HG02885 (cell line): ENCODE measurements at regions not wholly inside any gene's neighbourhood (a gene's known extent, or its start where the extent isn't known, plus 50 kb on each side); places are given as distances from the start of the nearest gene placed in this dataset.
"Not testable (repeated sequence)": the region's sequence is repeated elsewhere in the genome, so short reads cannot be mapped to it uniquely, and the experiment has no call there.

Experiments
- ATAC-seq: cut with Tn5 transposase; IDR thresholded peaks from one replicate; pipeline ENCODE4 v1.9.1; 2021; ENCODE audit warnings: mild to moderate bottlenecking; ENCODE audit not compliant: unreplicated experiment, poor library complexity

- not testable (repeated sequence) for ATAC-seq
These were observed 343.3 kb upstream of the PLGLB2 start for GRCh38 chr2:87404411-87405255.

- ATAC-seq: not testable (repeated sequence)
These were observed 342.2 kb upstream of the PLGLB2 start for GRCh38 chr2:87405531-87406216.

- ATAC-seq: not testable (repeated sequence)
These were observed 341.3 kb upstream of the PLGLB2 start for GRCh38 chr2:87406406-87407175.

GRCh38 chr2:87409601-87410000 is 338.3 kb upstream of the PLGLB2 start:
- ATAC-seq: not testable (repeated sequence)

GRCh38 chr2:87410371-87410770 is 337.5 kb upstream of the PLGLB2 start:
- not testable (repeated sequence) for ATAC-seq

GRCh38 chr2:87412036-87412820 is 335.7 kb upstream of the PLGLB2 start:
- ATAC-seq: not testable (repeated sequence)

- not testable (repeated sequence) for ATAC-seq
These were observed 333.6 kb upstream of the PLGLB2 start for GRCh38 chr2:87414331-87414730.

GRCh38 chr2:87414795-87415570 is 332.9 kb upstream of the PLGLB2 start:
- ATAC-seq: not testable (repeated sequence)

- ATAC-seq: not testable (repeated sequence)
These were observed 332.2 kb upstream of the PLGLB2 start for GRCh38 chr2:87415586-87416265.

GRCh38 chr2:87416266-87416592 is 331.7 kb upstream of the PLGLB2 start:
- not testable (repeated sequence) for ATAC-seq

- ATAC-seq: not testable (repeated sequence)
These were observed 330.7 kb upstream of the PLGLB2 start for GRCh38 chr2:87417147-87417546.

GRCh38 chr2:87417742-87418567 is 329.9 kb upstream of the PLGLB2 start:
- ATAC-seq: not testable (repeated sequence)

GRCh38 chr2:87418823-87419822 is 328.8 kb upstream of the PLGLB2 start:
- ATAC-seq: not testable (repeated sequence)

- not testable (repeated sequence) for ATAC-seq
These were observed 327.9 kb upstream of the PLGLB2 start for GRCh38 chr2:87419980-87420379.

GRCh38 chr2:87420954-87421353 is 326.9 kb upstream of the PLGLB2 start:
- ATAC-seq: not testable (repeated sequence)
